ENCODE measurements at regions not wholly inside any gene's neighbourhood (a gene's known extent, or its start where the extent isn't known, plus 50 kb on each side); places are given as distances from the start of the nearest gene placed in this dataset.
"Not testable (repeated sequence)": the region's sequence is repeated elsewhere in the genome, so short reads cannot be mapped to it uniquely, and the experiment has no call there.

DNA sequence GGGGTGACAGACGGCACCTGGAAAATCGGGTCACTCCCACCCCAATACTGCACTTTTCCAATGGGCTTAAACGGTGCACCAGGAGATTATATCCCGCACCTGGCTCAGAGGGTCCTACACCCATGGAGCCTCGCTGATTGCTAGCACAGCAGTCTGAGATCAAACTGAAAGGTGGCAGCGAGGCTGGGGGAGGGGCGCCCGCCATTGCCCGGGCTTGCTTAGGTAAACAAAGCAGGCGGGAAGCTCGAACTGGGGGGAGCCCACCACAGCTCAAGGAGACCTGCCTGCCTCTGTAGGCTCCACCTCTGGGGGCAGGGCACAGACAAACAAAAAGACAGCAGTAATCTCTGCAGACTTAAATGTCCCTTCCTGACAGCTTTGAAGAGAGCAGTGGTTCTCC is 208.1 kb downstream of the SLC38A4 start:
- not testable (repeated sequence) for DNase-seq (ENCODE audit: low spot score)

DNA sequence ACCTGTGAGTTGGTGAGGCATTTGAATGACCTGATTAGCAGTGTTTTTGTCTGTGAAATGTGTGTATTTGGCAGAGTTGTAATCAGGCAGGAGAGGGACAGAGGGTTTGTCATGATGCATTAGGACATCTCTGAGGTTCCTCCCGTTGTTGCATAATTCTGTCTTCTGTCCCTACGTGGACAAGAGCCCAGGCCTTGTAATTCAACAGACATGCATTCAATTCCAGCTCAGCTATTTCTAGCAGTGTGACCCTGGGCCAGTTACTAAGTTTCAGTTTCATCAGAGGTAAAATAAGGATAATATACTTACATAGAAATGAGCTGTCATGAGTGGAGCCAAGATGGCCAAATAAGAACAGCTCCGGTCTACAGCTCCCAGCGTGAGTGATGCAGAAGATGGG is 208.6 kb downstream of the SLC38A4 start:
- DNase-seq (ENCODE audit: low spot score) = no peak

DNA sequence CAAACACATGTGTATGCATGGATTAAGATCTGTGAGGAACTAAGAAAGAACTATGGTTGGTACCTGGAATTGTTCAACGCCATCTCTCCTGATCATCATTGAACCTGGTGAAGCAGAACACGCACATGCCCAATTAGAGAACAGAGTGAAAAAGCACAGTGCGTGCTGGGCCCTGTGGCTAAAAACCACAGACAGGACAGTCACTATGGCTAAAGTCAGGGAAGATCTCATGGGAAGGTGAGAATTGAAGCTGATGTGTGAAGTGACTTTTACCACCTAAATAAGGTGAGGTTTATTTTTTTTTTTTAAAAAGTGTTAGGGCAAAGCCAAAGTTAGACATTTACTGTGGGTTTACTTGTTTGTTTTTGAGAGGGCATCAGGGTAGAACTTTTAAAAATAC is 215.0 kb downstream of the SLC38A4 start:
- no peak for DNase-seq (ENCODE audit: low spot score)

- no peak for DNase-seq (ENCODE audit: low spot score)
Observed at GRCh38 chr12:46609674-46610073, 216.1 kb downstream of the SLC38A4 start.

DNA sequence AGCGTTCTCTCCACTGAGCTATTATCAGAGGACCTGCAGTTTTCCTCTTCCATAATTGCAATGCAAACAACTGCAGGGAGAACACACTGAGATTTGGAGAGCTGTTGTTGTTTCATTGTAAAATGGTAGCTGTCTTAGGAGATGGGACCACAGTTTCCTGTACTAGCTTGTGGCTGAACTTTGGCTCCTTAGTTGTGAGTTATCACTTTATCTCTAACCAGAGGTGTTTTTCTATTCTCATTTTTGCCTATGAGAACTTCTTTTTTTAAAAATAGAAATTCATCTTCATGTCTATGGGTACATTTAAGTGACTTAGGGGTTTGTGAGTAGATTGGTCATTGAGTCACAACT is 216.5 kb downstream of the SLC38A4 start:
- no peak for DNase-seq (ENCODE audit: low spot score)

DNA sequence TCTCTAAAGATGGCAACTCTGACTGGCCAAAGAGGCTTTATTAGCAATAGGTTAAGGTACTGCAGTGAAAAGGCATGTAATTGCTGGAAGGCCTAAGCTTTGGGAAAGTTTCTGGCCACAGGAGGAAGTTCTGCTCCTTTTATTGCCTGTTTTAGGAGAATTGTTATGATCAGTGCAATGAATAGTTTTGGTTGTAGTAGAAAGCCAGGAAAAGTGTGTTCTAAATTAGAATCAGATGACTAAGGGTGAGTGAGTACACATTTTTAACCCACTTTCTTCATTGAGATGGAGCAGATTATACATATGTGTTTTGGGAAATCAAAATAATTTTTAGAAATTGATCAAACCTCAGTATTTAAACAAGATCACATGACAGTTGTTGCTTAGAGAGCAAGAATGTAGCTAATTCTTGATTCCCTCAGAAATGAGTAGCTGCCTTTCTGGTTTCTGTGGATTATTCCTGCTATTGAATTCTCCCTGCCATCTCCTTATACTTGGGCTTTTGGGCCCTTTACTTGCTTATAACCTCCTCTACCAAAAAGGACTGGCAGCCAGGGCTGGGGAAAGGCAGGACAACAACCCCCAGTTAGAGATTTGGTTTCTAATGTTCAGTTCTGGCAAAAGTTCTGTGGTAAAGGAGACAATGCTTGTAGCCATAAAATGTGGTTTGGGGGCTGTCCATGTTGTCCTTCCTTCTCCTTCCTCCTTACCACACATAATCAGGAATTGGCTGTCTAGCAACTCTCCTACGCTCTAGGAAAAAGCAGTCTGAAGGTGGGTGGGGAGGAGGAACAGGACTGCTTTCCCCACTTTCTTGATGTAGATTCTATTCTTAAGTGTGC is 217.1 kb downstream of the SLC38A4 start:
- no peak for DNase-seq (ENCODE audit: low spot score)

DNA sequence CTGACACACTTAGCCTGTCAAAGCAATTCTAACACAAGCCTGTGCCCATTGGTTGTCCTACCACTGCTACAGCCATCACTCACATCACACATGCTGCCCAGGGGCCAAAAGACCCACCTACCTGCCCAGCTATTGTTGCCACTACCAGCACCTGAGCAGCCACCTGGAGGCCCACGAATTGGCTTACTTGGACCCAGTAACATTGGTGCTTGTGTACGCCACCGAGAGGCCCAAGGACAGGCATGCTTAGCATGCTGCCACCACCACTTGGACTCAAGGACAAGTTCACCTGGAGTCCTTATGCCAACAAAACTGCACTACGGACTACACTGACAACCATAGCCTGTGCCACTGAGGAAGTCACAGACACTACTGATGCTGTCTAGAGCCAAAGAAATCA is 221.1 kb downstream of the SLC38A4 start:
- no peak for DNase-seq (ENCODE audit: low spot score)

GRCh38 chr12:46603776-46604456 is 221.9 kb downstream of the SLC38A4 start:
- no peak for DNase-seq (ENCODE audit: low spot score)

DNA sequence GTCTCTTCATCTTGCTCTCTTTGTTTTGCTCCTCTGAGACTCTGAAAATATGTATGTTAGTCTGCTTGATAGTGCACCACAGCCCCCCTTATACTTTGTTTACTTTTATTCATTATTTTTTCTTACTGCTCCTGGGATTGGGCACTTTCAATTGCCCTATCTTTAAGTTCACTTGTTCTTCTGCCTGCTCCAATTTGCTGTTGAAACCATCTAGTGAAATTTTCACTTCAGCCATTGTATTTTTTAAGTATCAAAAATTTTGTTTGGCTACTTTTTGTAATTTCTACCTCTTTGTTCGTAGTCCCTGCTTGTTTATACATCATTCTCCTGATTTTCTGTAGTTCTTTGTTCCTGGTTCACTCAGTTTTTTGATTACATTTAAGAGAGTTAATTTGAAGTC is 223.3 kb downstream of the SLC38A4 start:
- DNase-seq (ENCODE audit: low spot score) = no peak

DNA sequence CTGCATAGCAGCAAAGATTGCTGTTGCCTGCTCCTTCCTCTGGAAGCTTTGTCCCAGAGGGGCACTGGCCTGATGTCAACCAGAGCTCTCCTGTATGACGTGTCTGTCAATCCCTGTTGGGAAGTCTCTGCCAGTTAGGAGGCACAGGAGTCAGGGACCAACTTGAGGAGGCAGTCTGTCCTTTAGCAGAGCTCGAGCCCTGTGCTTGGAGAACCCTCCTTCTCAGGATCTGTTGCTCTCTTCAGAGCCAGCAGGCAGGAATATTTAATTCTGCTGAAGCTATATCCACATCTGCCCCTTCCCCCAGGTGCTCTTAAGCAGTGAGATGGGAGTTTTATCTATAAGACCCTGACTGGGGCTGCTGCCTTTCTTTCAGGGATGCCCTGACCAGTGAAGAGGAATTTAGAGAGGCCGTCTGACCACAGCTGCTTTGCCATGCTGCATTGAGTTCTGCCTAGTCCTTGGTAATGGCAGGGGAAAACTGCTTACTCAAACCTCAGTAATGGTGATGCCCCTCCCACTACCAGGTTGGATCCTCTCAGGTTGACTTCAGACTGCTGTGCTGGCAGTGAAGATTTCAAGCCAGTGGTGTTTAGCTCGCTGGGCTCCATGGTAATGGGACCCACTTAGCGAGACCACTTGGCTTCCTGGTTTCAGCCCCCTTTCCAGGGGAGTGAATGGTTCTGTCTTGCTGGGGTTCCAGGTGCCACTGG is 218.6 kb upstream of the SLC38A2 start:
- DNase-seq (ENCODE audit: low spot score) = no peak

DNA sequence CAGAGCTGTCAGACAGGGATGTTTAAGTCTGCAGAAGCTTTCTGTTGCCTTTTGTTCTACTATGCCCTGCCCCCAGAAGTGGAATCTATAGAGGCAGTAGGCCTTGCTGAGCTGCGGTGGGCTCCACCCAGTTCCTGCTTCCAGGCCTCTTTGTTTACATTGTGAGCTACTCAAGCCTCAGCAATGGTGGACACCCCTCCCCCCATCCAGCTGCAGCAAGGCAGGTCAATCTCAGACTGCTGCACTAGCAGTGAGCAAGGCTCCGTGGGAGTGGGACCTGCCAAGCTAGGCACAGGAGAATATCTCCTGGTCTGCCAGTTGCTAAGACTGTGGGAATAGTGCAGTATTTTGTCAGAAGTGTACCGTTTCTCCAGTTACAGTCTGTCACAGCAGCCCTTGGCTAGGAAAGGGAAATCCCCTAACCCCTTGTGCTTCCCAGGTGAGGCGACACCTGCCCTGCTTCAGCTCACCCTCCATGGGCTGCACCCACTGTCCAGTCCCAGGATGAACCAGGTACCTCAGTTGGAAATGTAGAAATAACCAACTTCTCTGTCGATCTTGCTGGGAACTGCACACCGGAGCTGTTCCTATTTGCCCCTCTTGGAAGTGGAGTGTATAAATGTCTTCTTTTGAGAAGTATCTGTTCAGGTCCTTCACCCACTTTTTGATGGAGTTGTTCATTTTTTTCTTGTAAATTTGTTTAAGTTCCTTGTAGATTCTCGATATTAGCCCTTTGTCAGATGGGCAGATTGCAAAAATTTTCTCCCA is 213.5 kb upstream of the SLC38A2 start:
- no peak for DNase-seq (ENCODE audit: low spot score)

DNA sequence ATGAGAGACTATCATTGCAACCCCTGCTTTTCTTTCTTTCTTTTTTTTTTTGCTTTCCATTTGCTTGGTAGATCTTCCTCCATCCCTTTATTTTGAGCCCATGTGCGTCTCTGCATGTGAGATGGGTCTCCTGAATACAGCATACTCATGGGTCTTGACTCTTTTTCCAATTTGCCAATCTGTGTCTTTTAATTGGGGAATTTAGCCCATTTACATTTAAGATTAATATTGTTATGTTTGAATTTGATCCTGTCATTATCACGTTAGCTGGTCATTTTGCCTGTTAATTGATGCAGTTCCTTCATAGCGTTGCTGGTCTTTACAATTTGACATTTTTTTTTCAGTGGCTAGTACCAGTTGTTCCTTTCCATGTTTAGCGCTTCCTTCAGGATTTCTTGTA is 211.5 kb upstream of the SLC38A2 start:
- DNase-seq (ENCODE audit: low spot score) = not testable (repeated sequence)

DNA sequence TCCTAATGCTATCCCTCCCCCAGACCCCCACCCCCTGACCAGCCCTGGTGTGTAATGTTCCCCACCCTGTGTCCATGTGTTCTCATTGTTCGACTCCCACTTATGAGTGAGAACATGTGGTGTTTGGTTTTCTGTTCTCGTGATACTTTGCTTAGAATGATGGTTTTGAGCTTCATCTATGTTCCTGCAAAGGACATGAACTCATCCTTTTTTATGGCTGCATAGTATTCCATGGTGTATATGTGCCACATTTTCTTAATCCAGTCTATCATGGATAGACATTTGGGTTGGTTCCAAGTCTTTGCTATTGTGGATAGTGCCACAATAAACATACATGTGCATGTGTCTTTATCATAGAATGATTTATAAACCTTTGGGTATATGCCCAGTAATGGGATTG is 209.4 kb upstream of the SLC38A2 start:
- not testable (repeated sequence) for DNase-seq (ENCODE audit: low spot score)

- no peak for DNase-seq (ENCODE audit: low spot score)
Observed at GRCh38 chr12:46580445-46580844, 207.9 kb upstream of the SLC38A2 start.

GRCh38 chr12:46579474-46579873 is 206.9 kb upstream of the SLC38A2 start:
- DNase-seq (ENCODE audit: low spot score) = no peak

GRCh38 chr12:46578190-46578982 is 205.8 kb upstream of the SLC38A2 start:
- DNase-seq (ENCODE audit: low spot score) = no peak

DNA sequence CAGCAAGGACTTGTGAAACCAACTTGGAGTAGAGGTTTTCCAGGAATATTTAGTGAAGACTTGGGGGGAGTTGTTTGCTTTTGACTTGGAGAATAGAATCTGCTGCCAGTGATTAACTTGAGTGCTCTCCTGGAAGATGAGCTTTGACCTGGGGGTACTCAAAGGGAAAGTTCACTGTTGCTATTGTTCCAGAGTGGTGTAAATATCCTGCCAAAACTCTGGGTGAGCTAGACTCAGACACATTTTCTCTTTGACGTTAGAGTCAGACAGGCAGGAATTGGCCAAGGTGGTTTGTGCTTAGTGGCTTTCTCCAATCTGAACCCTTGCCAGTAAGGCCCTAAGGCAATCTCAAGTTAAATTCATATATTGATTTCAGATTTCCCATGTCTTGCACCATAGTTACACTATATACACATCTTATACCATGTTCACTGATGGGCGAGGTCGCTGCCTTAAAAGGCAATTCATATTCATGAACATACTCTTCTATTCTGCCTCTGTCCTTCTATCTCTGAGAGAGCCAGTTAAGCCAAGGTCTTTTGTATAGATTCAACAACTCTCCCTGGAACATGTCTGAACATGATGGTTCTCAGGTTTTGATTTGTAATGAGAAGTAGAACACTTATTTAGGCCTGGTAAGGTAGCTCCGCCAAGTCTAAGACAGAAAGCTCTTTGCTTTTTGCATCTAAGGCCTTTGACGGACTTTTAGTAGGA is 204.6 kb upstream of the SLC38A2 start:
- no peak for DNase-seq (ENCODE audit: low spot score)

DNA sequence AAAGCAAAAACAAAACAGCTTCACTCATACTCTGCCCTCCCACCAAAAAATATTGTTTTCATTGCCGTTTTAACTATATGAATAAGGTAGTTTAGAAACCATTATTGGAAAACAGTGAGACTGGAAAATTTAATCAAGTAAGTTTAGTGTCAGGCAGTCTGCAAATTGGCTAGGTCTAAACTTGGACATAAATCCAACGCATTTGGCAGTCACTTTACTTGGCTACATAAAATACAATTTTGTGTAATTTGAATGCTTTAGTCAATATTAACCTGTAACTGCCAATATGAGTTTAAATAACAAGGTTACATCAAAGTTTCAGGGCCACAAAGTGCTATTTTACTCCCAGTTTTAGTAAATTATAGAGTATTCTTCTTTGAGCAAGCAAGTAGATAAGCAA is 202.3 kb upstream of the SLC38A2 start:
- DNase-seq (ENCODE audit: low spot score) = no peak

DNA sequence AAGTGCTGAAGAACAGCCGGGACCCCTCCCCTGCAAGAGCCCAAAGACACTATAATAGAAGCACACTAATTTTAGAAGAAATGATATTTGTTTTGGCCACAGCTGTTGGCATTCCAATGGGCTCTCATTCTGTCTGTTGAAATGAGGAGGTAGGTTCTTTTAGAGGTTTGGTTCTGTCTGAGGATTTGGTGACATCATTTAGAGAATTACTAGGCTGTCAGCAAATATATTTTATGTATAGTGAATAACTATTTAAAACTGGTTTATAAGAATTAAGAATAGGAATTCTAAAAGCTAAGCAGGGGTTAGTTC is 200.7 kb upstream of the SLC38A2 start:
- DNase-seq (ENCODE audit: low spot score) = no peak

- no peak for DNase-seq (ENCODE audit: low spot score)
Observed at GRCh38 chr12:46572644-46573346, 200.2 kb upstream of the SLC38A2 start.
